ENCODE measurements at regions not wholly inside any gene's neighbourhood (a gene's known extent, or its start where the extent isn't known, plus 50 kb on each side); places are given as distances from the start of the nearest gene placed in this dataset.
A peak's percentile ranks its signal among the peaks of the same experiment; 100 is the strongest.

GRCh38 chr13:39818953-39819352 lies 163.5 kb downstream of the COG6 start (continued):
- TF ChIP-seq NANOG (IDR thresholded peaks at IDR 0.05; ENCODE audit: borderline replicate concordance) = no peak

GRCh38 chr13:39820606-39821005 lies 165.1 kb downstream of the COG6 start:
- H3K4me3 Mint-ChIP-seq = no peak overlapping the region
- Histone ChIP-seq H3K36me3 (ENCODE audit: insufficient read depth) (no peaks in the 10 kb centered on the region), H3F3A (replicated peaks; ENCODE audit: low read depth) (no peaks in the 10 kb centered on the region), H3K4me3 (no peak overlapping the region), H3K27ac (ENCODE audit: low read depth) (no peak overlapping the region), H3K27me3 (ENCODE audit: insufficient read depth) (no peaks in the 10 kb centered on the region), H4K20me1 (replicated peaks; ENCODE audit: insufficient read depth) (no peaks in the 10 kb centered on the region), H3K9me2 (ENCODE audit: insufficient read depth) (no peaks in the 10 kb centered on the region), H3K79me2 (replicated peaks; ENCODE audit: insufficient read depth) (no peaks in the 10 kb centered on the region), H2AFZ (no peak overlapping the region), H3K4me1 (ENCODE audit: insufficient read depth) (peaks cover 18% of the 10 kb centered on the region), H3K4me2 (no peak overlapping the region)
- no peaks in the 10 kb centered on the region for H3K36me3 Mint-ChIP-seq (ENCODE audit: low read depth)
- peaks cover 6% of the 10 kb centered on the region for H3K27me3 Mint-ChIP-seq (ENCODE audit: insufficient read depth, low read depth, poor library complexity)
- no peak for TF ChIP-seq EZH2phosphoT487 (IDR thresholded peaks at IDR 0.05; ENCODE audit: unreplicated experiment)
- no peaks in the 10 kb centered on the region for H3K9me3 Mint-ChIP-seq
- ATAC-seq = peak; percentile 88
- H3K4me1 Mint-ChIP-seq = peaks cover 38% of the 10 kb centered on the region
- peak; percentile 48 for DNase-seq (ENCODE audit: low spot score)
- H3K27ac Mint-ChIP-seq = no peak overlapping the region

GRCh38 chr13:39821977-39822376 lies 166.5 kb downstream of the COG6 start:
- Histone ChIP-seq H3K4me3 (no peak overlapping the region), H3K79me2 (replicated peaks; ENCODE audit: insufficient read depth) (no peaks in the 10 kb centered on the region), H4K20me1 (replicated peaks; ENCODE audit: insufficient read depth) (no peaks in the 10 kb centered on the region), H3K9me2 (ENCODE audit: insufficient read depth) (no peaks in the 10 kb centered on the region), H3K27me3 (ENCODE audit: insufficient read depth) (no peaks in the 10 kb centered on the region), H3K36me3 (ENCODE audit: insufficient read depth) (no peaks in the 10 kb centered on the region), H3K27ac (ENCODE audit: low read depth) (no peak overlapping the region), H2AFZ (peak overlapping the region; percentile 24; the same call in 1 of the 2 replicates), H3K4me2 (no peak overlapping the region), H3K4me1 (ENCODE audit: insufficient read depth) (peaks cover 18% of the 10 kb centered on the region), H3F3A (replicated peaks; ENCODE audit: low read depth) (no peaks in the 10 kb centered on the region)
- peaks cover 38% of the 10 kb centered on the region for H3K4me1 Mint-ChIP-seq
- H3K27me3 Mint-ChIP-seq (ENCODE audit: insufficient read depth, low read depth, poor library complexity) = peaks cover 6% of the 10 kb centered on the region
- DNase-seq (ENCODE audit: low spot score) (no peak), ATAC-seq (no peak)
- H3K27ac Mint-ChIP-seq = no peak overlapping the region
- no peaks in the 10 kb centered on the region for H3K9me3 Mint-ChIP-seq
- TF ChIP-seq ZNF462 (CRISPR knock-in tag; IDR thresholded peaks at IDR 0.05) = no peak
- H3K36me3 Mint-ChIP-seq (ENCODE audit: low read depth) = no peaks in the 10 kb centered on the region
- no peak overlapping the region for H3K4me3 Mint-ChIP-seq

Data from GM23338 (cell line).